ENCODE measurements at regions not wholly inside any gene's neighbourhood (a gene's known extent, or its start where the extent isn't known, plus 50 kb on each side); places are given as distances from the start of the nearest gene placed in this dataset.

GRCh38 chr22:49298834-49299750 lies 528.6 kb downstream of the BRD1 start:
- H3K4me3 ChIP-seq = no peak overlapping the region
- H3K4me1 ChIP-seq (replicated peaks in 1 of 2) = no peaks in the 10 kb centered on the region
- no peak for ATAC-seq (replicated peaks in 6 of 8)
- in situ Hi-C loops (cut with MboI; ENCODE audit: low pct_unique_long_range_greater_than_20kb in 2 of 9, low sequenced_read_pairs in 9 of 9, unreplicated experiment in 9 of 9) = loop anchor here in 3 of 9 experiments (25.0 kb wide), 3 partner anchors 137 to 362 kb away; no protein-coding TSS in a partner anchor
- 26 to 86% (median 64%) methylated on average over 2 to 11 of the region's 34 CpGs; no CpG with 5 or more reads in 6 of the 10 experiments for WGBS, 10 experiments
- H3K27ac ChIP-seq = no peak overlapping the region

DNA sequence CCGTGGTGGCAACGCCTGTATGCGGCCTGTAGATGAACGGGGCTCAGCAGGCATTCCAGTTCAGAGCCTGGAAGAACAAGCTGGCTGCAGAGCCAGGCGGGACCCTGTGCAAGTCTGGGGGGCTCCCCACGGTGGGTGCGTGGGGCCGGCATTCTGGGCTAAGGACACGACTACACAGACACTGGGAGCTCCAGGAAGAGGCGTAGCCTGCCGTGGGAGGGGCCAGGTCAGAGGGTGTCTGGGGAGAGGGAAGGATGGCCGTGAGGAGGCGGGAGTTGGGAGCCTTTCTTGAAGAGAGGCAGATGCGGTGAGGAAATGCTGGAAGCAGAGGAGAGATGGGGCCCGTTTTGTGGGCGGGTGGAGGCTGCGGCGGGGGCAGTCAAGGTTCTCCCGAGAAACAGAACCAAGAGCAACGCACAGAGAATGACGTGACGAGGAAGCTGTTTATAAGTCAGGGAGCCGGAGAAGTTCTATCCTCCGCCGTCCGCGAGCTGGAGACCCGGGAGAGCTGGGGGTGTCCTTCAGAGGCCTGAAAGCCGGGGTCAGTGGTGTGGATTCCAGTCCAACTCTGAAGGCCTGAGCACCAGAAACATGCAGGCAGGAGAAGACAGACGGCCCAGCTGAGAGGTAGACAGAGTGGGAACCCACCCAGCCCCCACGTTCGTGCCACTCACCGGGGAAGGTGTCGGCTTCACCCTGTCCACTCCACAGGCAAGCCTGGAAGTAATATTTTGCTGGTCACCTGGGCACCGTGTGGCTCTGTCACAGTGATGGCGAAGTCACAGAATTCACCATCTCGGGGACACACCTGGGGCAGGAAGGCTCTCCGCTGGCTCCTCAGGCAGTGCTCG lies 529.6 kb downstream of the BRD1 start:
- WGBS, 10 experiments = 40 to 89% (median 78%) methylated on average over 1 to 18 of the region's 39 CpGs; no CpG with 5 or more reads in 1 of the 10 experiments
- H3K27ac ChIP-seq = no peak overlapping the region
- H3K4me3 ChIP-seq = no peak overlapping the region
- no peak for ATAC-seq (replicated peaks in 6 of 8)
- in situ Hi-C loops (cut with MboI; ENCODE audit: low pct_unique_long_range_greater_than_20kb in 2 of 9, low sequenced_read_pairs in 9 of 9, unreplicated experiment in 9 of 9) = loop anchor here in 3 of 9 experiments (25.0 kb wide), 3 partner anchors 136 to 361 kb away; no protein-coding TSS in a partner anchor
- H3K4me1 ChIP-seq (replicated peaks in 1 of 2) = no peaks in the 10 kb centered on the region

GRCh38 chr22:49297286-49297870 lies 530.3 kb downstream of the BRD1 start:
- Histone ChIP-seq H3K4me1 (replicated peaks in 1 of 2) (no peaks in the 10 kb centered on the region), H3K27ac (no peak overlapping the region), H3K4me3 (no peak overlapping the region)
- no peak for ATAC-seq (replicated peaks in 6 of 8)
- 55 to 100% (median 80%) methylated on average over 1 to 5 of the region's 27 CpGs; no CpG with 5 or more reads in 5 of the 10 experiments for WGBS, 10 experiments
- in situ Hi-C loops (cut with MboI; ENCODE audit: low pct_unique_long_range_greater_than_20kb in 2 of 9, low sequenced_read_pairs in 9 of 9, unreplicated experiment in 9 of 9) = loop anchor here in 3 of 9 experiments (25.0 kb wide), 3 partner anchors 135 to 360 kb away; no protein-coding TSS in a partner anchor

DNA sequence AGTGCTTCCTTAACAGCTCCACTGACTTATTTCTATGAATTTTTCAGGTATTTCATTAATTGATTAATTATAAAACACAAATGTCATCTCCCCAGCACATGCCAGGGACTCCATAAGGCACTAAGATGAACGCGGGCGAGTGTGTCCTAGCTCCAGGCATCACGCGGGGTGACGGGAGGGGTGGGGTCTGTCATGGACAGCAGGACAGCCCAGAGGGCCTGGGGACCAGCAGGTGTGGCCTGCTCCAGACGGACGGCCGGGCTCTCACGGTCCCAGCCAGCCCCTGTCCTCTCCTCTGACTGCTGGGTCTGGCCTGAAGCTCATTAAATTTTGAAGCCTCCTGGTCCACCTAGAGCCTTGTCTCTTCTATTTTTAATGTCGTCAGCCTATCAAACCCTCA lies 531.1 kb downstream of the BRD1 start:
- no peaks in the 10 kb centered on the region for H3K4me1 ChIP-seq (replicated peaks in 1 of 2)
- H3K4me3 ChIP-seq = no peak overlapping the region
- no peak for ATAC-seq (replicated peaks in 6 of 8)
- H3K27ac ChIP-seq = no peak overlapping the region
- in situ Hi-C loops (cut with MboI; ENCODE audit: low pct_unique_long_range_greater_than_20kb in 2 of 9, low sequenced_read_pairs in 9 of 9, unreplicated experiment in 9 of 9) = loop anchor here in 3 of 9 experiments (25.0 kb wide), 3 partner anchors 134 to 359 kb away; no protein-coding TSS in a partner anchor
- WGBS, 10 experiments = 0 to 100% (median 52%) methylated on average over 1 to 4 of the region's 11 CpGs; no CpG with 5 or more reads in 4 of the 10 experiments

DNA sequence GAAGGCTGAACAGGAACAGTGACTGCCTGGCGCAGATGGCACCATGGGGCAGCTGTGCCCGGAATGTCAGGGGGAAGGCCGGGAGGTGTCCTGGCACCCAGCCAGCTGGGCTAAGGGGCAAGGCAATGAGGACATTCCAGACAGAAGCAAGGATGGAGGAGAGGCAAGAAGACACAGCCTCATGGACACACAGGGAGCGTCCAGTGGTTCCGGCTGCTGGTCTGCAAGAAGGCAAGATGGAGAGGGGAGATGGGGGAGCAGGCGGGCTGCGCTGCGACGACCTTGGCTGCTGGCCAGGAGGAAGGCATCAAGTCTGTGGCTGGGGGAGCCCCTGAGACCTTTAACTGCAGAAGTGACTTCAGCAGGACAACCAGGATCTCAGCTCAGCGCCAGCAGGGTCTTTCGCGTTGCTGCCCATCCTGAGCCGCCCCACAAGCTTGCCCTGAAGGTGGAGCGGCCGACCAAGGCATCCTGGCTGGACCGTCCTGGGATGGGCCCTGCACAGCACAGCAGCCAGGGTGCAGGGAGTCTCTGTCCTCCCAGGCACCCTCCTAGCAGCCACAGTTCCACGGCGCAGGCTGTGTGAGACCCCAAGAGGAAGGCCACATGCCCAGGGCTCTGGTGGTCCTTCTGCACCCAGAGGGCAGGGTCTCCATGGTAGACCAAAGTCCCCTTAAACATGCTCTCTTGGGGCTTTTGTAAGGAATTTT lies 531.7 kb downstream of the BRD1 start:
- 8 to 100% (median 87%) methylated on average over 2 to 8 of the region's 18 CpGs; no CpG with 5 or more reads in 2 of the 10 experiments for WGBS, 10 experiments
- no peak for ATAC-seq (replicated peaks in 6 of 8)
- in situ Hi-C loops (cut with MboI; ENCODE audit: low pct_unique_long_range_greater_than_20kb in 2 of 9, low sequenced_read_pairs in 9 of 9, unreplicated experiment in 9 of 9) = loop anchor here in 3 of 9 experiments (25.0 kb wide), 3 partner anchors 134 to 359 kb away; no protein-coding TSS in a partner anchor
- no peaks in the 10 kb centered on the region for H3K4me1 ChIP-seq (replicated peaks in 1 of 2)
- no peak overlapping the region for H3K27ac ChIP-seq
- no peak overlapping the region for H3K4me3 ChIP-seq

DNA sequence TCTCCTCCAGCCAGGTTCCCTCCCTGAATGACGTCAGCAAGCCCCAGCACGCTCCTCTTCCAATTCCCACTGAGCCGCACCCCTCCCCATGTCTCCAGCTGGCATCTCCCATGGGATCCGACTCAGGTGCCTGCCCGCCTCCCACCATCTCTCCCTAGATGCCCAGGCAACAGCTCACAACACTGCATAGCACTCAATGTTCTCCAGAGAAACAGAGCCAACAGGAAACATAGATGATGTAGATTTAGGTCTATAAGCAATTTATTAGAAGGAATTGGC lies 532.3 kb downstream of the BRD1 start:
- no peak for ATAC-seq (replicated peaks in 6 of 8)
- Histone ChIP-seq H3K4me1 (replicated peaks in 1 of 2) (no peaks in the 10 kb centered on the region), H3K27ac (no peak overlapping the region), H3K4me3 (no peak overlapping the region)
- in situ Hi-C loops (cut with MboI; ENCODE audit: low pct_unique_long_range_greater_than_20kb in 2 of 9, low sequenced_read_pairs in 9 of 9, unreplicated experiment in 9 of 9) = loop anchor here in 3 of 9 experiments (25.0 kb wide), 3 partner anchors 133 to 358 kb away; no protein-coding TSS in a partner anchor
- WGBS, 10 experiments = 36 to 100% (median 87%) methylated on average over 1 to 3 of the region's 5 CpGs; no CpG with 5 or more reads in 7 of the 10 experiments

DNA sequence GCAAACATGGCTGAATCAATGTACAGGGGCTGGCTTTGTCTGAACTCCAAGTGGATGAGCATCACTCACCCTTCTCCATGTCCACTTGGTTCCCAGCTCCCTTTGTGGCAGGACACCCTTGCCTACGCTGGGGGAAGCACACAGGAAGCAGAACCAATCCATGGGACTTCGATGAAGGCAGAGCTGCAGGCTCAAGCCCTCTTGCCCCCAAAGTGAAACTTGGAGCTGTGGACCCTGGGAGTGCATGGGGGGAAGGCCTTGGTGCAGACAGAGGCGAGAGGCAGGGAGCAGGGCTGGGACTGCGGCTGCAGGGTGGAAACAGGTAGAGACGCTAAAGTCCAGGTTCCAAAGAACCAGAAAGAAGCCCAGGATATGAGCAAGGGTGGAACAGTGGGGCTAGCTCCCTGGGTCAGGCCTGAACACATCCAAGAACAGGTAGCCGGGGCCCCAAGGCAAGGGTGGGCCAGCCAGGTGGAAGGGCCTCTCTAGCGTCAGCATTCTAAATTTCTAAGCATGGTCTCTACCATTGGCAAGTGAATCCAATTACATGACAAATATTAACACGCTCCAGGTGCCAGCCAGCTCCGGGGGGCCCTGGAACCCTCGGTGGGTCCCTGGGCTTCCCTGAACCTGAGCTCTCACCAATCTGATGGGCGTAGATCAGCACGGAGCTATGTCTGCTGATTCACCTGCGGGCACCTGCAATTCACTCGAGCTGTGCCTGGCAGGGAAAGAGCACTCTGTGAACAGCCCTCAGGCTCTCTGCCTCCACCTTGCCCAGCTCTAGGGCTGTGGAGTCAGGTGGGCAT lies 532.8 kb downstream of the BRD1 start:
- WGBS, 10 experiments = 0 to 85% (median 52%) methylated on average over 1 to 5 of the region's 14 CpGs; no CpG with 5 or more reads in 4 of the 10 experiments
- no peak for ATAC-seq (replicated peaks in 6 of 8)
- no peak overlapping the region for H3K27ac ChIP-seq
- in situ Hi-C loops (cut with MboI; ENCODE audit: low pct_unique_long_range_greater_than_20kb in 2 of 9, low sequenced_read_pairs in 9 of 9, unreplicated experiment in 9 of 9) = loop anchor here in 3 of 9 experiments (25.0 kb wide), 3 partner anchors 133 to 358 kb away; no protein-coding TSS in a partner anchor
- no peaks in the 10 kb centered on the region for H3K4me1 ChIP-seq (replicated peaks in 1 of 2)
- no peak overlapping the region for H3K4me3 ChIP-seq

GRCh38 chr22:49292909-49293308 lies 534.8 kb downstream of the BRD1 start:
- Histone ChIP-seq H3K27ac (no peak overlapping the region), H3K4me3 (no peak overlapping the region), H3K4me1 (replicated peaks in 1 of 2) (no peaks in the 10 kb centered on the region)
- no peak for ATAC-seq (replicated peaks in 6 of 8)
- 5 to 83% (median 36%) methylated on average over 1 to 5 of the region's 5 CpGs; no CpG with 5 or more reads in 4 of the 10 experiments for WGBS, 10 experiments
- in situ Hi-C loops (cut with MboI; ENCODE audit: low pct_unique_long_range_greater_than_20kb in 2 of 9, low sequenced_read_pairs in 9 of 9, unreplicated experiment in 9 of 9) = loop anchor here in 3 of 9 experiments (25.0 kb wide), 3 partner anchors 131 to 356 kb away; no protein-coding TSS in a partner anchor

- in situ Hi-C loops (cut with MboI; ENCODE audit: low pct_unique_long_range_greater_than_20kb in 2 of 9, low sequenced_read_pairs in 9 of 9, unreplicated experiment in 9 of 9) = loop anchor here in 3 of 9 experiments (25.0 kb wide), 3 partner anchors 129 to 354 kb away; no protein-coding TSS in a partner anchor
- ATAC-seq (replicated peaks in 6 of 8) = no peak
Measured at GRCh38 chr22:49291781-49292180, 535.9 kb downstream of the BRD1 start.

GRCh38 chr22:49291169-49291568 lies 536.5 kb downstream of the BRD1 start:
- in situ Hi-C loops (cut with MboI; ENCODE audit: low pct_unique_long_range_greater_than_20kb in 2 of 9, low sequenced_read_pairs in 9 of 9, unreplicated experiment in 9 of 9) = loop anchor here in 3 of 9 experiments (25.0 kb wide), 3 partner anchors 129 to 354 kb away; no protein-coding TSS in a partner anchor
- ATAC-seq (replicated peaks in 6 of 8) = peak in 4 of 8 experiments; percentile 10 to 74 (median 28)
- 13 to 81% (median 50%) methylated on average over 2 to 9 of the region's 13 CpGs; no CpG with 5 or more reads in 3 of the 10 experiments for WGBS, 10 experiments
- Histone ChIP-seq H3K4me1 (replicated peaks in 1 of 2) (no peaks in the 10 kb centered on the region), H3K27ac (no peak overlapping the region), H3K4me3 (no peak overlapping the region)

More at GRCh38 chr22:49291781-49292180, 535.9 kb downstream of the BRD1 start:
- 17 to 100% (median 55%) methylated on average over 1 to 5 of the region's 5 CpGs; no CpG with 5 or more reads in 4 of the 10 experiments for WGBS, 10 experiments
- Histone ChIP-seq H3K4me3 (no peak overlapping the region), H3K27ac (no peak overlapping the region), H3K4me1 (replicated peaks in 1 of 2) (no peaks in the 10 kb centered on the region)

- H3K4me1 ChIP-seq (replicated peaks in 1 of 2) = no peaks in the 10 kb centered on the region
- WGBS, 10 experiments = 0 to 62% (median 42%) methylated on average over 1 to 6 of the region's 6 CpGs; no CpG with 5 or more reads in 6 of the 10 experiments
- H3K4me3 ChIP-seq = no peak overlapping the region
- ATAC-seq (replicated peaks in 6 of 8) = peak in 3 of 8 experiments; percentile 30 to 46 (median 36)
- in situ Hi-C loops (cut with MboI; ENCODE audit: low pct_unique_long_range_greater_than_20kb in 2 of 9, low sequenced_read_pairs in 9 of 9, unreplicated experiment in 9 of 9) = loop anchor here in 3 of 9 experiments (25.0 kb wide), 3 partner anchors 128 to 353 kb away; no protein-coding TSS in a partner anchor
- no peak overlapping the region for H3K27ac ChIP-seq
Measured at GRCh38 chr22:49290711-49291110, 537.0 kb downstream of the BRD1 start.
